NOMO-1 treated with DMSO at 0.1 percent for 48 hours (cell line): ENCODE measurements at regions not wholly inside any gene's neighbourhood (a gene's known extent, or its start where the extent isn't known, plus 50 kb on each side); places are given as distances from the start of the nearest gene placed in this dataset.

Experiments used
- DNase-seq: peaks from one replicate; lab custom pipeline; 2025; ENCODE audit not compliant: unreplicated experiment; lab: John Stamatoyannopoulos, UW

- DNase-seq = no peak
Measured at GRCh38 chr16:6545329-6545728, 787.3 kb upstream of the RBFOX1 start.

GRCh38 chr16:6541267-6541666 is 791.4 kb upstream of the RBFOX1 start:
- DNase-seq = no peak

GRCh38 chr16:6536411-6536810 is 796.2 kb upstream of the RBFOX1 start:
- DNase-seq = no peak

- DNase-seq = no peak
Measured at GRCh38 chr16:6531067-6531466, 801.6 kb upstream of the RBFOX1 start.

- DNase-seq = no peak
Measured at GRCh38 chr16:6528217-6528616, 804.4 kb upstream of the RBFOX1 start.

- DNase-seq = no peak
Measured at GRCh38 chr16:6527646-6528045, 805.0 kb upstream of the RBFOX1 start.

- DNase-seq = no peak
Measured at GRCh38 chr16:6524501-6524900, 808.1 kb upstream of the RBFOX1 start.

- DNase-seq = no peak
Measured at GRCh38 chr16:6517020-6517720, 815.5 kb upstream of the RBFOX1 start.

- DNase-seq = no peak
Measured at GRCh38 chr16:6512512-6512911, 820.1 kb upstream of the RBFOX1 start.

GRCh38 chr16:6510261-6510660 is 822.4 kb upstream of the RBFOX1 start:
- DNase-seq = no peak

GRCh38 chr16:6499413-6499812 is 833.2 kb upstream of the RBFOX1 start:
- no peak for DNase-seq

- DNase-seq = no peak
Measured at GRCh38 chr16:6498858-6499257, 833.8 kb upstream of the RBFOX1 start.

- no peak for DNase-seq
Measured at GRCh38 chr16:6496996-6497395, 835.6 kb upstream of the RBFOX1 start.

GRCh38 chr16:6495486-6496210 is 837.0 kb upstream of the RBFOX1 start:
- no peak for DNase-seq

GRCh38 chr16:6494716-6495115 is 837.9 kb upstream of the RBFOX1 start:
- no peak for DNase-seq

- DNase-seq = no peak
Measured at GRCh38 chr16:6493555-6493954, 839.1 kb upstream of the RBFOX1 start.

GRCh38 chr16:6492742-6493141 is 839.9 kb upstream of the RBFOX1 start:
- DNase-seq = no peak

GRCh38 chr16:6484935-6485334 is 847.7 kb upstream of the RBFOX1 start:
- no peak for DNase-seq

GRCh38 chr16:6484081-6484480 is 848.6 kb upstream of the RBFOX1 start:
- DNase-seq = no peak

- DNase-seq = no peak
Measured at GRCh38 chr16:6483469-6484033, 849.1 kb upstream of the RBFOX1 start.

- no peak for DNase-seq
Measured at GRCh38 chr16:6482696-6483468, 849.8 kb upstream of the RBFOX1 start.

- DNase-seq = no peak
Measured at GRCh38 chr16:6481894-6482293, 850.8 kb upstream of the RBFOX1 start.
